ENCODE measurements at regions not wholly inside any gene's neighbourhood (a gene's known extent, or its start where the extent isn't known, plus 50 kb on each side); places are given as distances from the start of the nearest gene placed in this dataset.

- intact Hi-C loops (cut with micrococcal nuclease) (no loop called here), dilution Hi-C loops (cut with MboI; ENCODE audit: extremely low pct_ligation_motif_present, low sequenced_read_pairs) (no loop called here)
- no peak for FAIRE-seq
- no TSS peak for BruUV-seq (replicated peaks)
- H2AFZ ChIP-seq (ENCODE audit: low read depth, low read length), result no peak overlapping the region
- H3K9me3 ChIP-seq (replicated peaks; ENCODE audit: control insufficient read depth, insufficient read depth, low read length), result no peaks in the 10 kb centered on the region
- ChIA-PET POLR2A (no interaction called here), CTCF (no interaction called here)
- H3K4me1 ChIP-seq (ENCODE audit: control insufficient read depth, extremely low read depth, insufficient read depth, low read length), result no peaks in the 10 kb centered on the region
- peaks cover 2 to 11% of the 10 kb centered on the region in 2 experiments for H3K27me3 ChIP-seq (ENCODE audit: control insufficient read depth in 2 of 2, insufficient read depth in 2 of 2, low read length in 2 of 2)
- no peaks in the 10 kb centered on the region for H3K36me3 ChIP-seq (ENCODE audit: control insufficient read depth in 2 of 2, extremely low read depth in 1 of 2, insufficient read depth in 2 of 2, low read length in 2 of 2)
- no peak overlapping the region for H3K4me2 ChIP-seq (ENCODE audit: insufficient read depth, low read length)
- no peaks in the 10 kb centered on the region for H3K79me2 ChIP-seq (ENCODE audit: control insufficient read depth, insufficient read depth, low read length)
- no peak for DNase-seq (ENCODE audit: low read depth, low spot score)
- H4K20me1 ChIP-seq (replicated peaks; ENCODE audit: control insufficient read depth, extremely low read depth, insufficient read depth, low read length), result no peaks in the 10 kb centered on the region
- H3K27ac ChIP-seq (ENCODE audit: insufficient read depth, low read depth, low read length), result no peak overlapping the region
- no peak overlapping the region for H3K4me3 ChIP-seq (replicated peaks in 1 of 3; ENCODE audit: insufficient read depth in 1 of 3, low read depth in 1 of 3, low read length in 3 of 3)
- TF ChIP-seq MAX (IDR thresholded peaks at IDR 0.05; ENCODE audit: insufficient read depth, insufficient read length), result no peak
- no peak for TF ChIP-seq POLR2A (IDR thresholded peaks at IDR 0.05; ENCODE audit: low read depth, low read length)
- no peak for TF ChIP-seq POLR2AphosphoS5 (IDR thresholded peaks at IDR 0.05; ENCODE audit: insufficient read depth, low read depth, low read length)
- no peak for TF ChIP-seq MYC (IDR thresholded peaks at IDR 0.05; ENCODE audit: low read depth, low read length)
- TF ChIP-seq JUN (IDR thresholded peaks at IDR 0.05; ENCODE audit: borderline replicate concordance, insufficient read depth, insufficient read length, low read depth), result no peak
- TF ChIP-seq GATA2 (IDR thresholded peaks at IDR 0.05; ENCODE audit: insufficient read depth, insufficient read length, low read depth, low read length), result no peak
- TF ChIP-seq FOS (IDR thresholded peaks at IDR 0.05; ENCODE audit: borderline replicate concordance, insufficient read depth, low read length), result no peak
- no peak for TF ChIP-seq CTCF (IDR thresholded peaks at IDR 0.05; ENCODE audit: extremely low read depth in 1 of 2, insufficient read depth in 1 of 2, low read depth in 1 of 2, low read length in 2 of 2)
- TF ChIP-seq EZH2 (IDR thresholded peaks at IDR 0.05; ENCODE audit: borderline replicate concordance, low read depth, low read length, severe bottlenecking), result no peak
- H3K9ac ChIP-seq (replicated peaks; ENCODE audit: extremely low read depth, insufficient read depth, low read length), result no peak overlapping the region
- no peaks in the 10 kb centered on the region for H3K9me1 ChIP-seq (replicated peaks; ENCODE audit: control insufficient read depth, extremely low read depth, insufficient read depth, low read length)
Observed at GRCh38 chr22:22097727-22098228, 115.2 kb upstream of the TOP3B start.

Measured in endothelial cell of umbilical vein (primary cell).